PFSK-1 (cell line): ENCODE measurements at regions not wholly inside any gene's neighbourhood (a gene's known extent, or its start where the extent isn't known, plus 50 kb on each side); places are given as distances from the start of the nearest gene placed in this dataset.

ENCODE experiments used
- FOXP2 ChIP-seq: optimal IDR thresholded peaks from 2 replicates; pipeline ENCODE3; 2011; ENCODE audit warnings: borderline replicate concordance, control low read depth, inconsistent platforms; ENCODE audit not compliant: insufficient read depth; ENCODE audit errors: extremely low read length, extremely low read depth
- POLR2AphosphoS5 ChIP-seq: IDR thresholded peaks from 2 replicates; pipeline ENCODE4 v1.6.1; 2012; ENCODE audit warnings: low read depth, mild to moderate bottlenecking, control low read depth, low read length, moderate library complexity
- REST ChIP-seq, 2 experiments: IDR thresholded peaks; 2 replicates each; pipeline versions ENCODE4 v1.6.1 to v1.8.0; 2011 to 2012; ENCODE audit warnings: low read depth in 2 of 2, low read length in 2 of 2, control low read depth in 1 of 2, inconsistent platforms in 1 of 2, mild to moderate bottlenecking in 1 of 2, moderate library complexity in 1 of 2; ENCODE audit not compliant: insufficient read depth in 1 of 2
- SIN3A ChIP-seq: IDR thresholded peaks from 2 replicates; pipeline ENCODE4 v1.6.1; 2012; ENCODE audit warnings: mild to moderate bottlenecking, low read length, moderate library complexity, borderline replicate concordance; ENCODE audit not compliant: insufficient read depth
- TAF1 ChIP-seq: IDR thresholded peaks from 2 replicates; pipeline ENCODE4 v1.6.1; 2012; ENCODE audit warnings: low read length, control low read depth, borderline replicate concordance; ENCODE audit not compliant: insufficient read depth

DNA sequence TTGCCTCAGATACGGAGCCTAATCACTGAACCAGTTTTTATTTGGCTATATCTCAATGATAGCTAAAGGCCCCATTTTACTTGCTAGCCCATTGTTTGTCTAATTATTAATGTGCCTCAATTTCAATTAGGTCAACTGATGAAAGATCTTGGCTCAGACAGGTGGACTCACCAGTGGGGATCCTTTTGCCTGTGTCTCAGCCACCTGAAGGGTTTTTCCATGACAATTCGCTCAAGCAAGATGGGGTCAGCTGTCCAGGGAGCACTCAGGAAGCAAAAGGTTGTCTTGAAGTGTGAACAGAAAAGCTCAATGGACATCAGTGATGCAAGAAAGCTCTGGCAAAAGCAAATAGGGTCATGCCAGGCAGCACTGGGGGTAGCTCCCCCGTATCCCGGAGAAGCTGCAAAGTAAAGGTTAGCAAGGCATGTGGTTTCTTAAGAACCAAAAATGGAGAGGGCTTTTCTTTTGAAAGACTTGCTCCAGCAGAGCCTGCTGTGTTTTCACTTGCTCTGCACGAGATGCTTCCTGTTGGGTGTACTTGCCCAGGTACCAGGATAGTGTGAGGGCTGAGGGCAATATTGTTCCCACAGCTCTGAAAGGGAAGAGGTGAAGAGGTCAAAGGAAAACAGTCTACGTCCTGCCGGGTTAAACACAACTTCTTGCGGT, 541.2 kb upstream of the CDH5 start:
- TF ChIP-seq REST (IDR thresholded peaks at IDR 0.05; ENCODE audit: insufficient read depth in 1 of 2, low read depth in 2 of 2, low read length in 2 of 2) = no peak
- no peak for TF ChIP-seq TAF1
- no peak for TF ChIP-seq SIN3A
- no peak for TF ChIP-seq POLR2AphosphoS5
- TF ChIP-seq FOXP2 = no peak

DNA sequence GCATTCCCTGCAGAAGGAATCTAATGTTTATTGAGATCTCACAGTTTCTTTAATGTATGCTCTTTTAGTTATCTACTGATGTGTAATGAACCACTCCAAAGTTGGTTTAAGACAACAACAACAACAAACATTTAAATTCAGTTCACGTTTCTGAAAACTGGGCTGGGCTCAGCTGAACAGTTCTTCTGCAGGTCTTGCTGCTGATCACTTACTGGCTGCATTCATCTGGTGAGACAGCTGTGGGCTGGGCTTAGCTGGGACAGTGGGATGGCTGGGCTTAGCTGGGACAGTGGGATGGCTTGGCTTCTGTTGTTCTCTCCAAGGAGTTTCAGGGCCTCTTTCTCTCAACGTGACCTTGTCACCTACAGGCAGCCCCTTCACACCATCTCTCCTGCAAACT, 544.3 kb upstream of the CDH5 start:
- TF ChIP-seq POLR2AphosphoS5 (no peak), TAF1 (no peak), REST (IDR thresholded peaks at IDR 0.05; ENCODE audit: insufficient read depth in 1 of 2, low read depth in 2 of 2, low read length in 2 of 2) (no peak)

GRCh38 chr16:65819136-65819898, 547.2 kb upstream of the CDH5 start:
- no peak for TF ChIP-seq FOXP2

GRCh38 chr16:65817799-65818198, 548.7 kb upstream of the CDH5 start:
- no peak for TF ChIP-seq POLR2AphosphoS5
- TF ChIP-seq REST (IDR thresholded peaks at IDR 0.05; ENCODE audit: insufficient read depth in 1 of 2, low read depth in 2 of 2, low read length in 2 of 2) = no peak
- TF ChIP-seq SIN3A = no peak
- no peak for TF ChIP-seq FOXP2
- no peak for TF ChIP-seq TAF1

GRCh38 chr16:65817066-65817465, 549.4 kb upstream of the CDH5 start:
- TF ChIP-seq FOXP2 = no peak
- TF ChIP-seq SIN3A = no peak
- TF ChIP-seq REST (IDR thresholded peaks at IDR 0.05; ENCODE audit: insufficient read depth in 1 of 2, low read depth in 2 of 2, low read length in 2 of 2) = no peak
- no peak for TF ChIP-seq POLR2AphosphoS5
- TF ChIP-seq TAF1 = no peak
